ENCODE measurements at regions not wholly inside any gene's neighbourhood (a gene's known extent, or its start where the extent isn't known, plus 50 kb on each side); places are given as distances from the start of the nearest gene placed in this dataset.

- no peak for TF ChIP-seq CTCF (IDR thresholded peaks at IDR 0.05; ENCODE audit: poor library complexity, severe bottlenecking)
- Histone ChIP-seq H3K27ac (ENCODE audit: poor library complexity, severe bottlenecking) (no peak overlapping the region), H3K36me3 (ENCODE audit: low read depth) (no peaks in the 10 kb centered on the region)
Measured at GRCh38 chr2:6700335-6700734, 165.4 kb downstream of the CMPK2 start.

GRCh38 chr2:6704077-6704476, 161.6 kb downstream of the CMPK2 start:
- Histone ChIP-seq H3K9me3 (ENCODE audit: severe bottlenecking) (peaks cover 8% of the 10 kb centered on the region), H3K27ac (ENCODE audit: poor library complexity, severe bottlenecking) (no peak overlapping the region), H3K4me1 (ENCODE audit: insufficient read depth, poor library complexity, severe bottlenecking) (no peaks in the 10 kb centered on the region), H3K27me3 (ENCODE audit: insufficient read depth, poor library complexity, severe bottlenecking) (no peaks in the 10 kb centered on the region), H3K4me3 (ENCODE audit: severe bottlenecking) (no peak overlapping the region), H3K36me3 (ENCODE audit: low read depth) (no peaks in the 10 kb centered on the region)
- TF ChIP-seq CTCF (IDR thresholded peaks at IDR 0.05; ENCODE audit: poor library complexity, severe bottlenecking): no peak
- DNase-seq (ENCODE audit: low spot score) (no peak), ATAC-seq (ENCODE audit: low read depth) (no peak)

More at GRCh38 chr2:6700335-6700734, 165.4 kb downstream of the CMPK2 start:
- no peaks in the 10 kb centered on the region for H3K27me3 ChIP-seq (ENCODE audit: insufficient read depth, poor library complexity, severe bottlenecking)
- no peak overlapping the region for H3K4me3 ChIP-seq (ENCODE audit: severe bottlenecking)
- H3K4me1 ChIP-seq (ENCODE audit: insufficient read depth, poor library complexity, severe bottlenecking): no peaks in the 10 kb centered on the region
- ATAC-seq (ENCODE audit: low read depth): no peak
- H3K9me3 ChIP-seq (ENCODE audit: severe bottlenecking): peaks cover 8% of the 10 kb centered on the region
- no peak for DNase-seq (ENCODE audit: low spot score)

- no peak overlapping the region for H3K4me3 ChIP-seq (ENCODE audit: severe bottlenecking)
- DNase-seq (ENCODE audit: low spot score) (no peak), ATAC-seq (ENCODE audit: low read depth) (no peak)
- no peaks in the 10 kb centered on the region for H3K36me3 ChIP-seq (ENCODE audit: low read depth)
- H3K4me1 ChIP-seq (ENCODE audit: insufficient read depth, poor library complexity, severe bottlenecking): peaks cover 9% of the 10 kb centered on the region
- H3K9me3 ChIP-seq (ENCODE audit: severe bottlenecking): no peaks in the 10 kb centered on the region
- no peaks in the 10 kb centered on the region for H3K27me3 ChIP-seq (ENCODE audit: insufficient read depth, poor library complexity, severe bottlenecking)
- H3K27ac ChIP-seq (ENCODE audit: poor library complexity, severe bottlenecking): no peak overlapping the region
- TF ChIP-seq CTCF (IDR thresholded peaks at IDR 0.05; ENCODE audit: poor library complexity, severe bottlenecking): no peak
Measured at GRCh38 chr2:6721395-6721794, 144.3 kb downstream of the CMPK2 start.

- ATAC-seq (ENCODE audit: low read depth) (no peak), DNase-seq (ENCODE audit: low spot score) (no peak)
- H3K27ac ChIP-seq (ENCODE audit: poor library complexity, severe bottlenecking): no peak overlapping the region
- H3K4me3 ChIP-seq (ENCODE audit: severe bottlenecking): no peak overlapping the region
- no peaks in the 10 kb centered on the region for H3K36me3 ChIP-seq (ENCODE audit: low read depth)
- no peaks in the 10 kb centered on the region for H3K9me3 ChIP-seq (ENCODE audit: severe bottlenecking)
- H3K27me3 ChIP-seq (ENCODE audit: insufficient read depth, poor library complexity, severe bottlenecking): no peaks in the 10 kb centered on the region
- TF ChIP-seq CTCF (IDR thresholded peaks at IDR 0.05; ENCODE audit: poor library complexity, severe bottlenecking): no peak
- H3K4me1 ChIP-seq (ENCODE audit: insufficient read depth, poor library complexity, severe bottlenecking): peaks cover 9% of the 10 kb centered on the region
Measured at GRCh38 chr2:6722574-6722973, 143.1 kb downstream of the CMPK2 start.

GRCh38 chr2:6723865-6724604, 141.7 kb downstream of the CMPK2 start:
- no peaks in the 10 kb centered on the region for H3K9me3 ChIP-seq (ENCODE audit: severe bottlenecking)
- peak overlapping the region; percentile 52 for H3K27ac ChIP-seq (ENCODE audit: poor library complexity, severe bottlenecking)
- peaks cover 9% of the 10 kb centered on the region for H3K4me1 ChIP-seq (ENCODE audit: insufficient read depth, poor library complexity, severe bottlenecking)
- no peaks in the 10 kb centered on the region for H3K36me3 ChIP-seq (ENCODE audit: low read depth)
- H3K27me3 ChIP-seq (ENCODE audit: insufficient read depth, poor library complexity, severe bottlenecking): no peaks in the 10 kb centered on the region
- DNase-seq (ENCODE audit: low spot score) (no peak), ATAC-seq (ENCODE audit: low read depth) (peak; percentile 51; the same call in 2 of the 3 replicates)
- H3K4me3 ChIP-seq (ENCODE audit: severe bottlenecking): no peak overlapping the region
- no peak for TF ChIP-seq CTCF (IDR thresholded peaks at IDR 0.05; ENCODE audit: poor library complexity, severe bottlenecking)

Data from RWPE2 (cell line).